ENCODE measurements at regions not wholly inside any gene's neighbourhood (a gene's known extent, or its start where the extent isn't known, plus 50 kb on each side); places are given as distances from the start of the nearest gene placed in this dataset.

- DNase-seq = no peak
Measured at GRCh38 chr2:172204762-172205161, 102.1 kb upstream of the DLX2 start.

DNA sequence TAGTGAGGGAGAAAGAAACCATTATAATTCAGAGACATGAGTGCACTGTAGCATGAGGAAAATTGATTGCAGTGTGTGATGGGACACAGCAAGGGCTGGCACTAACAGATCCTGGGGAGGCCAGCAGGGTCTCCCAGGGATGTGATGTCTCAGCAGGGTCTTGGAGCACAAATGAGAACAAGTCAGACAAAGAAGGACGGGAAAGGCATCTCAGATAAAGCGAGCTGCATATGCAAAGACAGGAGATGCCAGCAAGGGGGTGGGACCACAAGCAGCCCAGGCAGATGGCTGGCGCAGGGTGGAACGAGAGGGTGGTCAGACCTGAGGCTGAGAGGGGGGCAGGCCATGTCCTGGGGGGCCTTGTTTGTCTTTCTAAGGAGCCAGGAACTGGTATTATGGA, 102.6 kb upstream of the DLX2 start:
- DNase-seq = no peak

- no peak for DNase-seq
Measured at GRCh38 chr2:172207911-172208310, 105.2 kb upstream of the DLX2 start.

DNA sequence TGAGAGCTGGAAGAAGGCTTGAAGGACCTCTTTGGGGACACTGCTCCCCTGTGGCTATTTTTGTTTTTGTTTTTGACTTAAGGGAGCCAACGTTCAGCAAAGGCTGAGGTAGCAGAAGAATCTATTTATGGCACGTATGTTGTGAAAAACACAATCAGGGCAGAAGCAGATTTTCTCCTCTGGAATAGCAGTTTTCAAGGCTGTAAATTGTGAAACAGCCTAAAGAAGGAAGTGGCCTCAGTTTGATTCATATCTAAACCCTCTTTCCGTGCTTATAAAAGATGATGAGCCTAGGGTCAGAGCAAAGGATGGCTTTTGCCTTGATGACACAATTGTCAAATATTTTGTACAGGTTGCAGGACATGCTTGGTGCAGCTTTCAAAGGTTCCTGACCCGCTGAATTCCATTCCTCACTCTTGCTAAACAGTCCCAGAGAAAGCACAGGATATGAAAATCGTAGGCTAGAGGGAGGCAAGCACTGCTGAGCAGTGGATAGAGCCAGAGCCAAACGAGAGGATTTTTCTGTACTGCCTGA, 106.2 kb upstream of the DLX2 start:
- peak; percentile 60 for DNase-seq

DNA sequence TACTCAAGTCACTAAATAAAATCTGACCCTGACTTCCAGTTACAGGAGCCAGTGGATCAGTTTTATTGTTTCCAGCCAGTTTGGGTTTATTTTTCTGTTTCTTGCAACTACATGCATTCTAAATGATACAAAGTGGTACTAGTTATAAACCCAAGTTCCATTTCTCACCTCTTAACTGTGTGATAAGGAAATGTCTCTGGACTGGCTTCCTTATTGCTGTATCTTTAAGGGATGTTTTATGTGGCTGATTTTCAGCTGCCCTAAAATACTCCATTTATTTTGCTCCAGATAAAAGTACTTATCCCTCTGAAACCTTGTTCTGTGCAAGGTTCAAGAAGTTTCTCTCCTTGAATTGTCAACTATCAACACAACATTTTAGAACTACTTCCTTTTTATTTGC, 107.9 kb upstream of the DLX2 start:
- DNase-seq = no peak

GRCh38 chr2:172211512-172211911, 108.8 kb upstream of the DLX2 start:
- DNase-seq = peak; percentile 56

- no peak for DNase-seq
Measured at GRCh38 chr2:172213116-172213860, 110.6 kb upstream of the DLX2 start.

GRCh38 chr2:172214252-172214651, 111.6 kb upstream of the DLX2 start:
- DNase-seq = no peak

DNA sequence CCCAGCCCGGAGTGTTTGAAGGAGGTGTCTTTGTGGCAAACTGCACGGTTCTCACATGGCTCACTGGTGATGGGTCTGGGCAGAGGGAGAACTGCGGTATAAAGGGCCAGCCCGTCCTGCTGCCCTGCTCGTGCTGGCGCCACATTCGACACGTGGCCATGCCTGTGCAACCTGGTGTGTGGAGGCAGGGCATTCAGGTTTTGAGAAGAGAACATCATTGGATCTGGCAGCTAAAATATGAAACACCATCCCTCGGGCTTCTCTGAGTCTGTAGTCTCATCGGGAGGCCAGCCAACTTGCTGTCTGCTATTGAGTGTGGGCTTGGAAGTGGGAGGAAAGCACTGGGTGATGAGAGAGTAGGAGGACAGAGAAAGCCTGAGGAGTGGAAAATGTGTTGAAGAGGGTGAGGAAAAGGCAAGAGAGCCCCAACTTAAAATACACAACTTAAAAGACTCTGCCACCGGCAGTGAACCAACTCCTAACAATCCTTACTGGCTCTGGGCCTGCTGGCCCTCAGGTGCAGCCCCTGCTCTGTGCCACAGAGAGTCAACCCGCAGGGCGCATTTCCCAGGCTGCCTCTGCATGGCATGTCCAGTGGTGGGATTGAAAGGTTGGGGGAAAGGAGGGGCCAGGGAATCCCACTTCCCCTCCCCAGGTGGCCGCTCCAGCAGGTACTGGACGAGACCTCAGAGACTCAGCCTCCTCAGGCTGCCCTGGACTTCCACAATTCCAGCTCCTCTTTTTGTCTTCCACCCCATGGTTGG, 112.7 kb upstream of the DLX2 start:
- no peak for DNase-seq

DNA sequence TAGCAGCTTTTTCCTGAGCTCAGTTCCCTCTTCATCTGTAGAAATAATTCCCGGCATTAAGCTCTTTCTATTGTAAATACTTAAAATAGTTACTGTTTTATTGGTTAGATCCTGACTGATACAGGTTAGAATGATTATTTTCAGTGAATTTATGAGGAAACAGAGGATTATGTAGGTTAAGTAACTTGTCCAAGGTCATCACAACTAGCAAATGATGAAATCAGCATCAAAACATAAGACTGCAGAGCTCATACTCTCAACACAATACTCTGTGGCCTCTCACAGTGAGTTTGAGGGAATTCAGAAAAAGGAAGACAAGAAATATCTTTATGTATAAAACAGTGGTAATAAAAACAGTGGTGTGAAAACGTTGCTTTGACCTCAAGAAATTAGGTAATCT, 113.2 kb upstream of the DLX2 start:
- DNase-seq = no peak

DNA sequence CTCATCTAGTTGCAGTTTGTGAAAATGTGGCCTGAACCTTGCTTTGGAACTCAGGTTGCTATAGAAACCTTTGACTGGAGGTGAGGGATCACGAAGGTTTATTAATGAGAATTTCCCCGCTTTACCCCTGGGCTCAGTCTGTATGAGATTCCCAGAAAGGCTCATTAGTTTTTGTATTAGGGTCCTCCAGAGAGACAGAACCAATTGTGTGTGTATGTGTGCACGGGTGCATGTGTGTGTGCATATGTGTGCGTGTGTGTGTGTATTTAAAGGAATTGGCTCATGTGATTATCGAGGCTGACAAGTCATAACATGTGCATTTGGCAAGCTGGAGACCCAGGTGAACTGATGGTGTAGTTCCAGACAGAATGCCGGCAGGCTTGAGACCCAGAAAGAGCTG, 113.8 kb upstream of the DLX2 start:
- DNase-seq = no peak

GRCh38 chr2:172219201-172219600, 116.5 kb upstream of the DLX2 start:
- DNase-seq = no peak

- DNase-seq = no peak
Measured at GRCh38 chr2:172220121-172220520, 117.4 kb upstream of the DLX2 start.

DNA sequence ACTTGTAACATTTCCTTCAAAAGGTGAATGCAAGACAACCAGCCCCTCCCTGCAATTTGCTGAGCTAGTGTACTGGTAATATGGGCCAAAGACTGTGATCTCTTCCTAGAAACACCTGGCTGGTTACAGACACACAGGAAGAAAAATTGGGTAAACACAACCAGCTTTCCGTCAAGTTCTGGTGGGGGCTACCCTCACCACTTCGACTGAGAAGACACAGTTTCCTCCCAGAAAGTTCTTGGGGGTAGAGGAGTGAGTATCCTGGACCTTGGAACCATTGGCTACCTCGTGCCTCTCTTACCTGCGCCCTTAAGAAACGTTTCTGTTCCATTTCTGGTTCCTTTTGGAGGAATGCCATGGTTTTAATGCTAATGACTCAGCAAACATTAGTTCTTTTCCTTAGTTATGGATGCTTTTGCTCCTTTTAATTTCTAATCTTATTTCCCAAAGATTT, 120.9 kb upstream of the DLX2 start:
- DNase-seq = no peak

DNA sequence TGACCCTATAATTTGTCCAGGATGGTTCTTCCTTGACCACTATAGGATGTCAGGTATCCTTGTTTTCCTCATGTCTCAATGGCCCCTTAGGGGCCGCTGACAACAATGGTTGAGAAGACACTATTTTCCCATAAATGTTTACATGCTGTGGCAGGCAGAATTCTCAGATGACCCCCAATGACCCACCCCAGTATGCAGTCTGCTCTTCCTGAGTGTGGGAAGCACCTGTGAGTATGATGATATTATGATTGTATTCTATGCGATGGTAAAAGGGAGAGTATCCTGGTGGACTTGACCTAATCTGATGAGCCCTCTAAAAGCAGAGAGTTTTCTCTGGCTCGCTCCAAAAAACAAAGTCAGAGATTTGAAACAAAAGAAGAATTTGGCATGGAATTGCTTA, 123.1 kb upstream of the DLX2 start:
- no peak for DNase-seq

GRCh38 chr2:172226244-172227061, 123.8 kb upstream of the DLX2 start:
- DNase-seq = no peak

DNA sequence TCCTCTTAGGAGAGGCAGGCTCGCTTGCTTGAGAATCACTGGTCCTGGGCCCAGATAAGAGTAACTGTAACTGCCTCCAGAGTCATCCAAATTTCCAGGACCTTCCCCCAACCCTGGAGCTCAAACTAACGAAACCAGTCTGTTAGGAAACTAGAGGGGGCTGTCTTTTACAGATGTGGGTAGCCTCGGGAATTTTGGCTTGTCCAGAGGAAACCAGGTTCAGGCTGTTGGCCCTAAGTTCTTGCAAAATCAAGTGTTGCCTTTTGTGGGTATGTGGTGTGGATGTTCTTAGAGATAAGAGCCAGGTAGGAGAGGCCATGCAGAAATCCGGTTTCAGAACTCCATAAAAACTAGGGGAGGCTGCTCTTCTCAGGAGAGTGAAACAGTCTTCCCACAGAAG, 125.0 kb upstream of the DLX2 start:
- DNase-seq = no peak

DNA sequence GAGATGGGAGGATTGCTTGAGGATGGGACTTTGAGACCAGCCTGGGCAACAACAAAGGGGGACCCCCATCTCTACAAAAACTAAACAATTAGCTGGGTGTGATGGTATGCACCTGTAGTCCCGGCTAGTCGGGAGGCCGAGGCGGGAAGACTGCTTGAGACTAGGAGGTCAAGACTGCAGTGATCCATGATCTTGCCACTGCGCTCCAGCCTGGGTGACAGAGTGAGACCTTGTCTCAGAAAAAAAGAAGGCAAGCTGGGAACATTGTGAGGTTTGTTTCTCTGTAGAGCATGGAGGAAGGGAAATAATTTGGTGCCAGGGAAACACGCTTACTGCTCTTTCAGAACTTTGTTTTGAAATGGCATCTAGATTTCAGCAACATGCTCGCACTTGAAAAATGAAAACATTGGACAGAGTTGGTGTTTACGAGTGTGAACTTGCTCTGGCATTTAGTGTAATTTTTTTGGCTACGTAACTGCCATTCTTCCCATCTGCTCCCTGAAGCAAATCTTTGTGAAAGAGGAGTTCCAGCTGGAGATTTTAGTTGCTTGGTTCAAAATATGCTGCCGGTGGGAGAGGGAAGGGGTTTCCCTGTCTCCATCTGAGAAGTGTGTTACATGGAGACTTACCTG, 125.6 kb upstream of the DLX2 start:
- no peak for DNase-seq

DNA sequence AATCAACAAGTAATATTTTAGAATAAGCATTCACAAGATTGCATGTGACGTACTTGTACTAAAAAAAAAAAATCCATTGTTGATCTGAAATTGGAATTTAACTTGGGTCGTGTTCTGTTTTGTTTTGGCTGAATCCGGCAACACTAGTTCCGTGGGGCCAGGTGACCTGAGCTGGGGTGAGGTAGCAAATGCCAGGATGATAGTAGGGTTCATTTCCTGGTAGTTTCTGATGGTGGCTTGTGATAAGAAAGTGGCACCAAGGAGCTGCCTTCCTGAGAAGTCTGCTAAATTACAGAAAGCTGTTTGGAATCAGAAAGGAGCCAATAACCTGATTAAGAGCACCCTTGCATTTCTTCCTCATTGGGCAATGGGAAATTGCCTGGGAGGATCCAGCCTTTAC, 126.4 kb upstream of the DLX2 start:
- no peak for DNase-seq

DNA sequence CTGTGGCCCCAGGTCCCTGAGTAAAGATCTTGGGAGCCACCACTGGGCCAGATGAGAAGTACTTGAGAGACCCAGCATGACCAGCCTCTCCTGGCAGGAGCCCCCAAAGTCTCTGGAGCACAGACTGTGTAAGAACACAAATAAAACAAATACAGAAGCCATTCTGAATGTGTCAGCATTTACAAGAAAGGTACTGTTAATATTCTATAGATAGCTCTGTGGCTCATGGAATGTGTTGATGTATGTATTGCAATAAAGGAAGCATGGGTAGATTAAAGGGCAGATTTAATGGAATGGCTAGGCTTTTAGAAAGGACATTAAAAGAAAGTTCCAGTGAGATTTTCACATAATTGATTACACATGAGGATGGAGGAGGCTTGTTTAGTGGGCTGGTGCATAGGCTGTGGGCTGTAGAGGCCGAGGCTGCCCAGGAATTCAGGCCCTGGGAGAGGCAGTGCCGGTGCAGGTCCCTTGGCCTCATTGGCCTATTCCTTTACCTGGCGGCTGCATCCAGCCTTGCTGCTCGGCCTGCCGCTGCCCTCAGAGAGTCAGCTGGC, 127.7 kb upstream of the DLX2 start:
- DNase-seq = peak; percentile 13

DNA sequence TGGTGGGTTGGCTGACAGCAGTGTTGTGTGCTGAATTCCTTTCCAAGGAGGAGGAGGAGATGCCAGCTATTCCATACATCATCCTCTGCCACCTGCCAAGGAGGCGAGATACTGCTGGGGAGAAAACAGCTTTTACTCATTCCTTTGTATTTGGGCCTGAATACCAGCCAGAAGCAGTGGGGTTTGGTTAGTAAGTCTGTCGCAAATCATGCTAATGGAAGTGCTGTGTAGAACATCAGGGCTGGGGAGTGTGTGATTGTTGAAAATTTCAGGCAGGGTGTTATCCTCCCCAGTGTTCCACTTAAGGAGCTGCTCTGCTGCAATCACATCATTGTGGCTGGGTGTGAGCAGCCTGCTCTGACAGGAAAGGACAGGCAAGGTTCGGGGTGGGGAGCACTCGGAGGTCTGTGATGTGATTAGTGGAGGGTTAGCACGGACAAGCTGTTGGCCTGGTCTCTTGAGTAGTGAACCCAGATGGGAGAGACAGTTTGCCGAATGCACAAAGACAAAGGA, 128.2 kb upstream of the DLX2 start:
- peak; percentile 25 for DNase-seq

DNA sequence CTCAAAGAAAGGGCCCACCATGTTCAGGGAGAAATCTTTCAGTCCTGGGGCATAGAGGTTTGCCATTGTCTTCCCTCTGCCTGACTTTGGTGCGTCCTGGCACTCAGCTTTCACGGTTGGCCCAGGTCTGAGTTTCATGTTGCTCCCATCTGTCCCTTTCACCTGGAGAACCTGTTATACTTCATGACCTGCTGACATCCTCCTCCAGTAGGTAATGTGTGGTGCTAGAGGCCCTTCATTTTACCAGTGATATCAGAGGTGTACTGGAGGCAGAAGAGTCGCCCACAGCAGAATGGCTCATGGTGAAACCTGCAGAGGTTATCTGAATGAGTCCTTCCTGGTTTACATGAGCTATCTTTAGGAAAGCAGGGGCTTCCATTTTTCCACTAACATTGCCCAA, 128.8 kb upstream of the DLX2 start:
- no peak for DNase-seq
